ENCODE measurements at regions not wholly inside any gene's neighbourhood (a gene's known extent, or its start where the extent isn't known, plus 50 kb on each side); places are given as distances from the start of the nearest gene placed in this dataset.
"Not testable (repeated sequence)": the region's sequence is repeated elsewhere in the genome, so short reads cannot be mapped to it uniquely, and the experiment has no call there.

DNA sequence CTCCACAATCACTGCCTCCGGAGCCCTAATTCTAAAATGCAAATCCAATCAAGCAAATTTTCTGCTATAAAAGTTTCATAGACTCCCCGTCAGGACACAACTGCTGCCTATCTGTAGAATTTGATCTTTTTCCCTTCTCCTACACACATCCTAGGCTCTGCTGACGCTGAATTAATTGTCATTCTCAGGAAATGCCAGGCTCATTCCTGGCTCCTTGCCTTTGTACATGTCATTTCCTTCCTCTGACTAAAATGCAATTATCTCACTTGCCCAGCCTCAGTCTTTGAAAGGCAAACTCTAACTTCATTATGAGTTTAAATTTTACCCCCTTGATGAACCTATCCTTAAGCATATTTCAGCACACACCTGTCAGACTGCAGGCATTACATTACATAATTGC lies 844.9 kb upstream of the CRIM1 start:
- DNase-seq = no peak

DNA sequence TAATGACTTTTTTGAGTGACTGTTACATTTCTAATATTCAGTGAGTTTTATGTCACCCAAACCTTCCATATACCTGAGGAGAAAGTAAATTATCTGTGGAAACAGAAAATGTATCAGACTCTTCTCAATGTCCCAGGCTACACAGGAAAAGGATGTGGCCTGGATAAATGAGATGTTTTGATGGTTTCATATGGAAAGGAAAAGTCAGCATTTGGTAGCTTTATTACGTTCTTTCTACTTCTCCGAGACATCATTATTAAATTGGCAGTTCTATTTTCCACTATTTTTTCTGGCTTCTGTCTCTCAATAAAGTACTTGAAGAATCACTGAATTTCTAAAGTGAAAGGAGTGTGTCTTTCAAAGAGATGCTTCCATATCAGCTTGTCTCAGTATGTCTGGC lies 847.0 kb upstream of the CRIM1 start:
- no peak for DNase-seq

DNA sequence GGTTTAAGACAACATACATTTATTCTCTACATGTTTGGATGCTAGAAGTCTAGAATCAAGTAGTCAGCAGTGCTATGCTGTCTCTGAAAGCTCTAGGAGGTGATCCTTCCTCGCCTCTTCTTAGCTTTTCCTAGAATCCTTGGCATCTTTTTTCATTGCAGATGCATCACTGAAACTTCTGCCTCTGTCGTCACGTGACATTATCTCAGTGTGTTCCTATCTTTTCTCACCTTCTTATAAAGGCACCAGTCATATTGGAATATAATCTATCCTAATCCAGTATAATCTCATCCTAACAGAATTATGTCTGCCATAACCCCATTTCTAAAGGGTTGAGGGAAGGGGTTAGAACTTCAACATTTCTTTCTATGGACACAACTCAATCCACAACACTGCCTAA lies 851.2 kb upstream of the CRIM1 start:
- no peak for DNase-seq

- DNase-seq = no peak
These were observed 851.8 kb upstream of the CRIM1 start for GRCh38 chr2:35503738-35504199.

- DNase-seq = no peak
These were observed 852.3 kb upstream of the CRIM1 start for GRCh38 chr2:35503311-35503710.

GRCh38 chr2:35501076-35501475 lies 854.5 kb upstream of the CRIM1 start:
- DNase-seq = no peak

- no peak for DNase-seq
These were observed 859.6 kb upstream of the CRIM1 start for GRCh38 chr2:35496022-35496421.

DNA sequence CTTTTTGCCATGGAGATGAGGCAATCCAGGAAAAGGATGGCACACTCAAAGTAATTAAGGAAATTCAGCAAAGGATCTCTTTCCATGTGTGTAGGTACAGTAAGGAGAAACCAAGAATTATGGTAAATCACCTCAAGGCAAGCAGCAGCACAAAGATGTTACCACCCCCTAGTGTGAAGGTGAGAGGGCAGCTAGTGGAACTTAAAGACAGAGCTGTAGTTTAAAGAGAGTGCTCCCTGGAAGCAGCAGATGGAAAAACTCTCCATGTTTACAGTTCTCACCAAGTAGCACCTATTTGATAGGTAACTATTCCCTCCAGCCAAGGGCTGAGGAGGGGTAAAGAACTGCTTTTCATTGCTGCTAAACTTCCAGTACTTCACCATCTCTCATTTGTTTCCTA lies 860.4 kb upstream of the CRIM1 start:
- no peak for DNase-seq

- not testable (repeated sequence) for DNase-seq
These were observed 877.5 kb upstream of the CRIM1 start for GRCh38 chr2:35478121-35478520.

DNA sequence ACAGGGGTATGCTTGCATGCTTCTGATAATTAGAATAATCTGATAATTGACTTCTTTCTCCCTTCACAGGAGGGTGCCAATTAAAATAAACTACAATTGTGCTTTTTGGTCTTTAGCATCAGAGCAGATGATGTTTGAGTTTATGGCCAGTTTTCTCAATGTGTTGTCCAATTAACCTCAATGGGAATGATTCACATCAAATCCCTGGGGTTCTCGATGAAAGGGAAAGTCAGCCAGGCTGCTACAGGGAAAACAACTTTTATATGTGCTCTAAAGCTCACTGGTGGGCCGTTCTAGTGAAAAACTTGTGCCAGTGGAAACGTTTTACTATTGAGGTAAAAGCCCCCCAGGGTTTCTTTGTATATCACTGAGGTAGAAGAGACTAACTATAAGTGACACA lies 887.3 kb upstream of the CRIM1 start:
- DNase-seq = no peak

DNA sequence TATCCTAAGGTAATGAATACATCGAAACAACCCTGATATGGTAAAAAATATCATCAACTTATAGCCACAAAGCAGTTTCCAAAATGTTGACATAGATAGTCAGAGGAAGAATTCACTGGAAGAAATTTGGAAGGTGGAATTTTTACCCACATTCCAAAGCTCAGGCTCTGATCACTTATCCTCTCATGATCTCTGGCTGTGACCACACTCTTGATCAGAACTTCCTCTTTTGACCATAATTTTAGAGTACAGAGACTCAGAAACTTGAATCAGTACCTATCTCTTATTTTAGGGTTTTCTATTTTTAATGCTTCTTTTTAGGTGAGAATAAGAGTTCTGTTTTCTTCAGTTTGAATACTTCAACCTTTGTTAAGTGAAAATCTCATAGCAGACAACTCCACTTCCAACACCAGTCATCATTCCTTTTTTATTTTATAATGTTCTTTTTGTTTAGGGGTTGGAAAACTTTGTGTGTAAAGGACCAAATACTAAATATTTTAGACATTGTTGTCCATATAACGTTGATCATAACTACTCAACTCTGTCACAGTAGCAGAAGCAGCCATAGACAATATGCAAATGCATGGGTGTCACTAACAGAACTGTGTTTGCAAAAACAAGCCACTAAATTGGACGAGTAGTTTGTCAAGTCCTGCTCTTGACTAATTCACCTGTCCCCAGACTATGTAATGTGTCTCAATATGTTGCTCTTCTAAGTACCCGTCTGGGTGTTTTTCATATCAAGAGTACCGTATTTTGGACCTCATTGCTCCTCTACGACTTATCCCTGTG lies 891.6 kb upstream of the CRIM1 start:
- DNase-seq = no peak

DNA sequence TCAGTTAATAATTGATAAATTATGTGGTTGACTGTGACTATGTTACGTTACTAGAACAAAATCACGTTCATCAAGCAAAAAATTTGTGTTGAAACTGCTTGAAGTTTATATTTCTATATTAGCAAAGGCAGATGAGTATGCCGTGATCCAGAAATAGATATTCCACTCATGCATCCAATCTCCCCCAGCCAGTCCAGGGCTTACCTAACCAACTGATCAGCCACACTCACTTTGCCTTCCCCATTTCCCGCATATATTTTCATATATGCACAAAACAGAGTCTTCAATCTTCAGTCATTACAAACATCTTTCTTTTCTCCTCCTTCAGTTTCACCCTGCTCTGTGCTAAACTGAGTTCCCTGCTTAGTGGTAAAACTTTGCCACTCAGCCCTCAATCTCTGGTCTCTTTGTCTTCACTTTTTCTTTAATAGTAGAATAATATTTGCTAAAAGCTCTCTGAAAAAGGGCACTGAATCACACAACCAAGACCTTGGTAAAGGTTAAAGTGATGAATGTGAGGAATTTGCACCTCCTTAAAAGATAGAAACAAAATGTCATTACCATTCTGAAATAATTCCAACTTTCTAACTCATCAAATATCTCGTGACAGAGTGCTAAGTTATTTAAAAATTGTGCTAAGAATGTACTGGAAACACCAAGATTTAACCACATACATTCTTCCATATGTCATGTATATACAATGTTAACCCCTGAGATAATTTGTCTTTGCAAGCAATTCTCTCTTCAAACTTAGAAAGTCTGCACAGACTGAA lies 893.2 kb upstream of the CRIM1 start:
- no peak for DNase-seq

GRCh38 chr2:35461406-35461805 lies 894.2 kb upstream of the CRIM1 start:
- no peak for DNase-seq

DNA sequence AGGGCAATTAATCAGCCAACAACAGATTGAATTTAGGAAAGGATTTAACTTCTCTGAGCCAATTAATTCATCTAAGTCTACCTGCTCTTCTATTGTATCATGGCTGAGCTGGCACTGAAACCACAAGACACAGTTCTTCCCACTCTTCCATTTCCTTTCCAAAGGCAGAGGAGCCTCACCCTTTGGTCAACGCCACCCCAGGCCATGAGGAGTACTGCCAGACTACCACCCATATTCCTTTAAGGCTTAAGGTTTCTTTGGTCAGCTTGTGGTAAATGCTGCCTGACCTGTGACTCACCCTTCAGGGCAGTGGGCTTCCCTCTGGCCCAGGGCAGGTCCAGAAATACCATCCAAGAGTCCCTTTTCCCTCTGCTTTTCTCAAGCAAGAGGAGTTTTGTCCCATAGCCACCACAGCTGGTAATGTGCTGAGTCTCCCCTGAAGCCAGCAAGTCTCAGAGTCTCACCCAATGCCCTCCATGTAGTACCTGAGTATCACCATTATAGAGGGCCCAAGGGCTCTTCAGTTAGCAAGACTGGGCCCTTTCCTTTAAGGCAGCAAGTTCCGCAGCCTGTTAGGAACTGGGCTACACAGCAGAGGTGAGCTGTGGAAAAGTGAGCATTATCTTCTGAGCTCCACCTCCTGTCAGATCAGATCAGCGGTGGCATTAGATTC lies 900.5 kb upstream of the CRIM1 start:
- DNase-seq = no peak

- DNase-seq = no peak
These were observed 907.8 kb upstream of the CRIM1 start for GRCh38 chr2:35447821-35448220.

DNA sequence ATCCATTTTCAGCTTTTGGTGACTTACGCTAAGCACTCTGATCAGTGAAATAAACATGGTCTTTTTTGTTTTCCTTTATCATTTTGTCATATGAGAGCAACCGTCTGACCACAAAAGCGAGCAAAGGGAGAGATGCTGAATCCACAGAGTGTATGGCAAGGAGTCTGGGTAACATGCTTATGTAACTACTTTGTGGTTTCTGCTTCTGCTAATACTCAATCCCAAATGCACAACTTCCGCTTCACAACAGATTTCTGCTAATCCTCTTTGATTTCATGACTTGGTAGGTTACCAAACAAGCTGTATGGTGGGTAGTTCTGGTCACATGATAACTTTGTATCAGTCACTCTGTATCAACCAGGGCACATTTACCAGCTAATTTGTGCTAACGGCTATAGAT lies 908.4 kb upstream of the CRIM1 start:
- DNase-seq = no peak

DNA sequence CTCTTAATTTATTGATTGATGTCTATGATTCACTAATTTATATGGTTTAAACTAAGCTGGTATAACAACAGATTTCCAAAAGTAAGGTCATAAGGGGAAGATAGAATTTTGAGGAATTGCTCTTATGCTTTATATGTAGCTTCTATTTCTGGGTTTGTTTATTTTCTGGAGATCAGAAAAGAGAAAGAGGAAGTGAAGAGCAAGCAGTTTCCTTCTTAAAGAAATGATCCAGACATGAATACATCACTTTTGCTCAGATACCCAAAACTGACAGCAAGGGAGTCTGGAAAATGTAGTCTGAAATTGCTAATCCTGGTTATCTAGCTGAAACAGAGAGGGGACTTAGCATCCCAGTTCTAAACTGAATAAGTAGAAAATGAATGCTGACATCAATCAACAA lies 912.5 kb upstream of the CRIM1 start:
- no peak for DNase-seq

GRCh38 chr2:35441575-35441974 lies 914.0 kb upstream of the CRIM1 start:
- not testable (repeated sequence) for DNase-seq

GRCh38 chr2:35440308-35440707 lies 915.3 kb upstream of the CRIM1 start:
- DNase-seq = not testable (repeated sequence)

- not testable (repeated sequence) for DNase-seq
These were observed 918.7 kb upstream of the CRIM1 start for GRCh38 chr2:35436893-35437292.

DNA sequence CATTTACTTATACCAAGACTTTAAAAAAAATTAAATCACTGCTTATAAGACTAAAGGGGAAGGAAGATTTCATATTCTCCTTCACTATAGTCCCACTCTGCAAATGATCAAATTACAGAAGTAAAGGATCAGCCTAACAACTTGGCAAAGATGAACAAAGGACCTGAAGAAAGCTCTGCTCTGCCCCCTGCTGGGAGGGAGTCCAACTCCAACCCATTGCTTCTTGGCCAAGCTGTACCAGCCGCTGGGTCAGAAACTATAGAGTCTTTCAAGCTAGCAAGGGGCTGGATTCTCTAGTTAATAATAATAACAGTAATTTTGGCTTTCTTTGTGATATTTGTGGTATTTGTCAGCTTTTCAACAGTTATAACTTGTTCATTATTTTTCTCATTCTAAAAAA lies 927.0 kb upstream of the CRIM1 start:
- DNase-seq = no peak

- no peak for DNase-seq
These were observed 934.1 kb upstream of the CRIM1 start for GRCh38 chr2:35421485-35421884.

DNA sequence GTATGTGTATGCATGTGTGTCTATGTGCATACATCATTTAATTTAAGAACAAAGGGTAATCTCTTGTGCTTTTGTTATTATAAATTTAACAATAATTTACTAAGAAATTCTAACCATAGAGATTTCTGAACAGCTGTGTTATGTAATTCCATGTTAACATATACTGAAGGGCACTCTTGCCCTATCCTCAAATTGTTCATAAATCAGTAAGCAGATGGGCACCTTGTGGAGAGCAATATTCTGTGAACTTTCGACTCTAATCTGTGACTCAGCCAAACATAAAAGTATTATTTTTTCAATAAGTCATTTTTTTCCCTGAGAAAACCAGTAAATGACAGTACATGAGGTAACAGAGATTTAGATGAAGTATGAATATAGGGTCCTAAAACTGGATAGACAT lies 938.3 kb upstream of the CRIM1 start:
- DNase-seq = no peak
